Tongue (tissue), 1 donor: ENCODE measurements at regions not wholly inside any gene's neighbourhood (a gene's known extent, or its start where the extent isn't known, plus 50 kb on each side); places are given as distances from the start of the nearest gene placed in this dataset.
A peak's percentile ranks its signal among the peaks of the same experiment; 100 is the strongest.
"Not testable (repeated sequence)": the region's sequence is repeated elsewhere in the genome, so short reads cannot be mapped to it uniquely, and the experiment has no call there.

Source experiments
- DNase-seq: peaks from one replicate; pipeline ENCODE4 v3.0.0-alpha.2; 2015

GRCh38 chr19:31448221-31448657, 99.0 kb upstream of the TSHZ3 start:
- peak; percentile 97 for DNase-seq

- DNase-seq, result no peak
Observed at GRCh38 chr19:31449379-31449778, 100.1 kb upstream of the TSHZ3 start.

GRCh38 chr19:31450696-31451095, 101.5 kb upstream of the TSHZ3 start:
- DNase-seq, result no peak

- DNase-seq, result peak; percentile 60
Observed at GRCh38 chr19:31451686-31452330, 102.6 kb upstream of the TSHZ3 start.

GRCh38 chr19:31459430-31459829, 110.2 kb upstream of the TSHZ3 start:
- DNase-seq, result no peak

GRCh38 chr19:31461814-31462539, 112.7 kb upstream of the TSHZ3 start:
- no peak for DNase-seq

- no peak for DNase-seq
Observed at GRCh38 chr19:31470229-31470939, 121.1 kb upstream of the TSHZ3 start.

GRCh38 chr19:31470952-31471351, 121.7 kb upstream of the TSHZ3 start:
- DNase-seq, result no peak

GRCh38 chr19:31478241-31478640, 129.0 kb upstream of the TSHZ3 start:
- DNase-seq, result no peak

- DNase-seq, result no peak
Observed at GRCh38 chr19:31483226-31483857, 134.1 kb upstream of the TSHZ3 start.

- DNase-seq, result not testable (repeated sequence)
Observed at GRCh38 chr19:31484858-31485410, 135.7 kb upstream of the TSHZ3 start.

- DNase-seq, result no peak
Observed at GRCh38 chr19:31485472-31485871, 136.2 kb upstream of the TSHZ3 start.

- DNase-seq, result no peak
Observed at GRCh38 chr19:31491242-31491641, 142.0 kb upstream of the TSHZ3 start.

- DNase-seq, result no peak
Observed at GRCh38 chr19:31492050-31492449, 142.8 kb upstream of the TSHZ3 start.

- no peak for DNase-seq
Observed at GRCh38 chr19:31496076-31496475, 146.8 kb upstream of the TSHZ3 start.

GRCh38 chr19:31497709-31498108, 148.5 kb upstream of the TSHZ3 start:
- no peak for DNase-seq

- no peak for DNase-seq
Observed at GRCh38 chr19:31498781-31499180, 149.5 kb upstream of the TSHZ3 start.

- no peak for DNase-seq
Observed at GRCh38 chr19:31499281-31500196, 150.3 kb upstream of the TSHZ3 start.

- peak; percentile 47 for DNase-seq
Observed at GRCh38 chr19:31500197-31500830, 151.1 kb upstream of the TSHZ3 start.

GRCh38 chr19:31500946-31501345, 151.7 kb upstream of the TSHZ3 start:
- DNase-seq, result peak; percentile 70
